A549 (cell line): ENCODE measurements at regions not wholly inside any gene's neighbourhood (a gene's known extent, or its start where the extent isn't known, plus 50 kb on each side); places are given as distances from the start of the nearest gene placed in this dataset.
A peak's percentile ranks its signal among the peaks of the same experiment; 100 is the strongest.

Experiments
- ATAC-seq, 2 experiments: fragments of 200-7000 bp in 1 of 2; fragments of >200 bp in 1 of 2; cut with Nextera tagmentation in 1 of 2; cut with Tn5 transposase in 1 of 2; 3 replicates each; pipeline versions ENCODE4 v1.8.0 to v1.9.1; 2018 to 2020; ENCODE audit warnings: mild to moderate bottlenecking in 1 of 2, moderate library complexity in 1 of 2
- CTCF ChIA-PET: fragments of 300-600 bp; sonication (Branson Sonifier 250); formaldehyde crosslinking; extraction: SDS; loops from one replicate; lab custom pipeline; 2021; ENCODE audit warnings: antibody characterized with exemption, inconsistent platforms; lab: Yijun Ruan, JAX
- POLR2A ChIA-PET: fragments of 350-600 bp; formaldehyde crosslinking; extraction: SDS; loops from one replicate; lab custom pipeline; 2021; ENCODE audit warnings: antibody characterized with exemption, inconsistent platforms; lab: Yijun Ruan, JAX
- DNase-seq, 2 experiments: peaks; one replicate each; pipeline versions ENCODE4 v3.0.0 to v3.0.0-alpha.2; 2011 to 2016; ENCODE audit warnings: low read depth in 1 of 2, low spot score in 1 of 2
- FAIRE-seq: peaks from 2 replicates; lab custom pipeline; 2011; peaks lifted over from hg19 to GRCh38; lab: Jason Lieb, UNC
- H3K27ac ChIP-seq, 2 experiments: fragments of >200 bp; sonication (Bioruptor Twin); formaldehyde crosslinking; 3 replicates each; pipeline ENCODE4 v1.5.1; 2016 to 2017
- H3K4me1 ChIP-seq: fragments of >200 bp; sonication (Bioruptor Twin); formaldehyde crosslinking; 3 replicates; pipeline ENCODE4 v1.6.1; 2016
- H3K4me2 ChIP-seq: fragments of >200 bp; sonication (Bioruptor Twin); formaldehyde crosslinking; 3 replicates; pipeline ENCODE4 v1.6.1; 2016
- H3K4me3 ChIP-seq: fragments of >200 bp; sonication (Bioruptor Twin); formaldehyde crosslinking; 3 replicates; pipeline ENCODE4 v1.5.1; 2016
- H3K9me3 ChIP-seq: fragments of >200 bp; sonication (Bioruptor Twin); formaldehyde crosslinking; 3 replicates; pipeline ENCODE4 v1.6.1; 2016
- BCL3 ChIP-seq: fragments of >200 bp; sonication (Bioruptor Twin); formaldehyde crosslinking; IDR thresholded peaks from 3 replicates; pipeline ENCODE4 v1.6.1; 2016
- CBX2 ChIP-seq: fragments of 200-600 bp; sonication (generic); IDR thresholded peaks from 2 replicates; pipeline ENCODE4 v1.6.1; 2016; ENCODE audit warnings: low read depth, mild to moderate bottlenecking, borderline replicate concordance
- CEBPB ChIP-seq, 2 experiments: fragments of >200 bp in 1 of 2; sonication (Bioruptor Twin) in 1 of 2; formaldehyde crosslinking in 1 of 2; IDR thresholded peaks; 2 replicates each; pipeline ENCODE4 v1.6.1; 2012 to 2016
- E2F6 ChIP-seq: IDR thresholded peaks from 2 replicates; pipeline ENCODE4 v1.6.1; 2012; ENCODE audit warnings: low read depth, borderline replicate concordance
- EHF ChIP-seq: fragments of 250-450 bp; sonication (Bioruptor Pico); IDR thresholded peaks from 2 replicates; pipeline ENCODE4 v1.5.0; 2020; ENCODE audit warnings: mild to moderate bottlenecking
- EHMT2 ChIP-seq: fragments of 200-600 bp; sonication (generic); IDR thresholded peaks from 2 replicates; pipeline ENCODE4 v1.6.1; 2016; ENCODE audit warnings: antibody characterized with exemption, low read depth, mild to moderate bottlenecking, moderate library complexity
- ELK1 ChIP-seq: fragments of 150-350 bp; IDR thresholded peaks from 2 replicates; pipeline ENCODE4 v1.6.1; 2014; ENCODE audit warnings: low read depth, mild to moderate bottlenecking, low read length
- FOSB ChIP-seq: fragments of 250-450 bp; sonication (Bioruptor Pico); IDR thresholded peaks from 2 replicates; pipeline ENCODE4 v1.5.0; 2020; ENCODE audit warnings: mild to moderate bottlenecking, moderate library complexity
- FOSL2 ChIP-seq, 2 experiments: fragments of 450-650 bp in 1 of 2; fragments of >200 bp in 1 of 2; sonication (Bioruptor Twin) in 1 of 2; formaldehyde crosslinking; IDR thresholded peaks; 2 replicates each; pipeline versions ENCODE4 v1.5.0 to v1.6.1; 2016 to 2020; ENCODE audit warnings: mild to moderate bottlenecking in 1 of 2, moderate library complexity in 1 of 2
- FOXS1 ChIP-seq: fragments of 250-450 bp; sonication (Bioruptor Pico); IDR thresholded peaks from 2 replicates; pipeline ENCODE4 v1.5.0; 2020; ENCODE audit warnings: mild to moderate bottlenecking, moderate library complexity
- GATA3 ChIP-seq: IDR thresholded peaks from 2 replicates; pipeline ENCODE4 v1.6.1; 2012; ENCODE audit warnings: borderline replicate concordance
- HES2 ChIP-seq: fragments of >200 bp; sonication (Bioruptor Twin); formaldehyde crosslinking; IDR thresholded peaks from 2 replicates; pipeline ENCODE4 v1.6.1; 2016
- HEYL ChIP-seq: fragments of 250-450 bp; sonication (Bioruptor Pico); IDR thresholded peaks from 2 replicates; pipeline ENCODE4 v1.8.0; 2021; ENCODE audit warnings: mild to moderate bottlenecking, moderate library complexity
- HMGXB4 ChIP-seq: fragments of 250-450 bp; sonication (Bioruptor Pico); IDR thresholded peaks from 2 replicates; pipeline ENCODE4 v1.5.0; 2021; ENCODE audit warnings: mild to moderate bottlenecking, moderate library complexity, borderline replicate concordance
- HOXB13 ChIP-seq: fragments of 250-450 bp; sonication (Bioruptor Pico); IDR thresholded peaks from 2 replicates; pipeline ENCODE4 v1.5.0; 2020; ENCODE audit warnings: low read depth, mild to moderate bottlenecking, moderate library complexity
- JUN ChIP-seq, 2 experiments: fragments of >200 bp; sonication (Bioruptor Twin); formaldehyde crosslinking; IDR thresholded peaks; 2 replicates in 1 of 2; 3 replicates in 1 of 2; pipeline ENCODE4 v1.6.1; 2016 to 2017
- JUNB ChIP-seq: fragments of >200 bp; sonication (Bioruptor Twin); formaldehyde crosslinking; IDR thresholded peaks from 2 replicates; pipeline ENCODE4 v1.6.1; 2016
- KDM1A ChIP-seq: fragments of 200-600 bp; sonication (generic); IDR thresholded peaks from 2 replicates; pipeline ENCODE4 v1.6.1; 2016; ENCODE audit warnings: low read depth, mild to moderate bottlenecking
- KDM5A ChIP-seq: fragments of 200-600 bp; sonication (generic); IDR thresholded peaks from 2 replicates; pipeline ENCODE4 v1.6.1; 2016; ENCODE audit warnings: antibody characterized with exemption, mild to moderate bottlenecking
- MAFK ChIP-seq: fragments of 450-650 bp; IDR thresholded peaks from 2 replicates; pipeline ENCODE4 v1.6.1; 2014; ENCODE audit not compliant: partially characterized antibody
- MAX ChIP-seq: IDR thresholded peaks from 2 replicates; pipeline ENCODE4 v1.6.1; 2012
- NFE2L2 ChIP-seq: fragments of 150-350 bp; conservative IDR thresholded peaks from 2 replicates; pipeline ENCODE4 v1.6.1; 2014; ENCODE audit warnings: low read length
- PHF8 ChIP-seq: fragments of 200-600 bp; sonication (generic); IDR thresholded peaks from 2 replicates; pipeline ENCODE4 v1.6.1; 2016; ENCODE audit warnings: low read depth, mild to moderate bottlenecking, antibody characterized with exemption, moderate library complexity, borderline replicate concordance
- POLR2A ChIP-seq: IDR thresholded peaks from 2 replicates; pipeline ENCODE4 v1.6.1; 2012; ENCODE audit warnings: mild to moderate bottlenecking, low read length
- POLR2AphosphoS2 ChIP-seq: conservative IDR thresholded peaks from 2 replicates; pipeline ENCODE4 v1.6.1; 2012; ENCODE audit warnings: low read length, improper control_type of control experiment, inconsistent platforms
- RARB ChIP-seq: fragments of 250-450 bp; sonication (Bioruptor Pico); IDR thresholded peaks from 2 replicates; pipeline ENCODE4 v1.8.0; 2021; ENCODE audit warnings: mild to moderate bottlenecking, moderate library complexity
- RCOR1 ChIP-seq: fragments of 150-350 bp; IDR thresholded peaks from 2 replicates; pipeline ENCODE4 v1.6.1; 2014; ENCODE audit warnings: antibody characterized with exemption, low read length, low read depth
- RFX5 ChIP-seq: fragments of 450-650 bp; IDR thresholded peaks from 2 replicates; pipeline ENCODE4 v1.7.1; 2014; ENCODE audit warnings: antibody characterized with exemption, mild to moderate bottlenecking, moderate library complexity
- RNF2 ChIP-seq: fragments of 200-600 bp; sonication (generic); IDR thresholded peaks from 2 replicates; pipeline ENCODE4 v1.6.1; 2016; ENCODE audit warnings: low read depth, mild to moderate bottlenecking, antibody characterized with exemption, moderate library complexity, borderline replicate concordance
- SMC3 ChIP-seq: fragments of >200 bp; sonication (Bioruptor Twin); formaldehyde crosslinking; IDR thresholded peaks from 3 replicates; pipeline ENCODE4 v1.6.1; 2018; ENCODE audit warnings: inconsistent platforms
- SREBF2 ChIP-seq: fragments of 450-650 bp; IDR thresholded peaks from 2 replicates; pipeline ENCODE4 v1.6.1; 2014; ENCODE audit warnings: mild to moderate bottlenecking, moderate library complexity
- TFCP2L1 ChIP-seq: fragments of 250-450 bp; sonication (Bioruptor Pico); IDR thresholded peaks from 2 replicates; pipeline ENCODE4 v1.5.0; 2021; ENCODE audit warnings: mild to moderate bottlenecking
- TP53 ChIP-seq: fragments of 250-450 bp; sonication (Bioruptor Pico); IDR thresholded peaks from 2 replicates; pipeline ENCODE4 v1.5.0; 2021; ENCODE audit warnings: mild to moderate bottlenecking, moderate library complexity
- ZC3H11A ChIP-seq: fragments of 450-650 bp; IDR thresholded peaks from 2 replicates; pipeline ENCODE4 v1.6.1; 2014; ENCODE audit warnings: antibody characterized with exemption, mild to moderate bottlenecking
- ZFP36 ChIP-seq: fragments of 450-650 bp; IDR thresholded peaks from 2 replicates; pipeline ENCODE4 v1.6.1; 2014; ENCODE audit warnings: borderline replicate concordance; ENCODE audit not compliant: partially characterized antibody
- ZNF302 ChIP-seq: fragments of 250-450 bp; sonication (Bioruptor Pico); IDR thresholded peaks from 2 replicates; pipeline ENCODE4 v1.9.0; 2021; ENCODE audit warnings: inconsistent platforms, mild to moderate bottlenecking, moderate library complexity
- WGBS: methylation state at CpG from one replicate; pipeline ENCODE4 v1.1.6; 2017; ENCODE audit errors: missing lambda C conversion rate; 5-methylcytosine and 5-hydroxymethylcytosine counted together
- TF ChIP-seq, protein P1 (sequence below): IDR thresholded peaks from 2 replicates; pipeline ENCODE4 v1.6.1; 2012

DNA sequence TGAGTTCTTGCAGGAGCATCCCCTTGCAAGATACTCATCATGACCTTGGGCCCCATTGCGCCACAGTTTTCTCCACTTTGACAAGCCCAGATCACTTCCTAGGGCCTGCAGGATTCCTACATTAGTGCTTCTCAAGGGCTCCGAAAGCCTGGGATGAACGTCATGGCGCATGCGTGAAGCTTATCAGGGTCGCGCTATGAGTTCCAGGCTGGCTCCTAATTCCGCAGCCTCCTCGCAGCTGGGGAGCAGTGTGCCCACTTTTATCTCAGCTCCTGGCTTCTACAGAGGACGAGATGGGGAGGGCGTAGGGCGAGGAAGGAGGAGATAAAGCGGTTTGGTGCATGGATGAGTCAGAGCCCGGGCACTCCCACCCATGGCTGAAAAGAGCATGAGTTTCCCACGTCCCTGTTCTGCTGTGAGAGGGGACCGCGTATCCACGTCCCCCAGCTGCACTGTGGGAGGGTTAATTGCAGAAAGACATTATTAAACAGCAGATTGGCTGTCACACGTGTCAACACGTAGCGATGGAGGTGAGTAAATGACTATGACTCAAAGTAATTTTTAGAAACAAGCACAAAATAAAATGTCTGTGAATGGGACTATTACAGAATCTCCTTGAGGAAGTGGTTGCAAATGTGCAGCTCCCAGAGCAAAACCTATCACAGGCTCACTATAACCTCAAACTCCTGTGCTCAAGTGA, 72.9 kb upstream of the DSP start:
- peak overlapping the region; percentile 58 to 88 for H3K27ac ChIP-seq
- peak overlapping the region; percentile 73 for H3K4me2 ChIP-seq
- TF ChIP-seq ZC3H11A (no peak), MAFK (no peak), SREBF2 (no peak), HEYL (CRISPR knock-in tag) (no peak), RARB (CRISPR knock-in tag) (no peak), HOXB13 (CRISPR knock-in tag) (no peak), E2F6 (no peak), ZNF302 (CRISPR knock-in tag) (no peak), JUNB (no peak), CBX2 (no peak), PHF8 (no peak), RCOR1 (no peak), RFX5 (no peak), FOXS1 (CRISPR knock-in tag) (no peak), KDM5A (no peak), ZFP36 (peak; percentile 14), FOSB (no peak), SMC3 (no peak), HES2 (no peak), KDM1A (no peak), HMGXB4 (CRISPR knock-in tag) (no peak), TP53 (CRISPR knock-in tag) (no peak), POLR2AphosphoS2 (no peak), MAX (peak; percentile 41; the same call in 1 of the 2 replicates), TFCP2L1 (CRISPR knock-in tag) (no peak), CEBPB (IDR thresholded peaks at IDR 0.05) (0 out of 4 replicates have a peak, but pooled peaks of 1 of the 2 experiments have one; percentile 42), FOSL2 (IDR thresholded peaks at IDR 0.05) (peak; percentile 19; the same call in 1 of the 2 replicates), FOSL2 (CRISPR knock-in tag; IDR thresholded peaks at IDR 0.05) (peak; percentile 59; the same call in 1 of the 2 replicates), RNF2 (no peak), POLR2A (peak; percentile 33), BCL3 (no peak), EHMT2 (no peak), NFE2L2 (no peak), JUN (IDR thresholded peaks at IDR 0.05) (0 out of 5 replicates have a peak, but pooled peaks of 1 of the 2 experiments have one; percentile 20), GATA3 (no peak), EHF (CRISPR knock-in tag) (no peak), ELK1 (no peak)
- TF ChIP-seq, protein P1, sequence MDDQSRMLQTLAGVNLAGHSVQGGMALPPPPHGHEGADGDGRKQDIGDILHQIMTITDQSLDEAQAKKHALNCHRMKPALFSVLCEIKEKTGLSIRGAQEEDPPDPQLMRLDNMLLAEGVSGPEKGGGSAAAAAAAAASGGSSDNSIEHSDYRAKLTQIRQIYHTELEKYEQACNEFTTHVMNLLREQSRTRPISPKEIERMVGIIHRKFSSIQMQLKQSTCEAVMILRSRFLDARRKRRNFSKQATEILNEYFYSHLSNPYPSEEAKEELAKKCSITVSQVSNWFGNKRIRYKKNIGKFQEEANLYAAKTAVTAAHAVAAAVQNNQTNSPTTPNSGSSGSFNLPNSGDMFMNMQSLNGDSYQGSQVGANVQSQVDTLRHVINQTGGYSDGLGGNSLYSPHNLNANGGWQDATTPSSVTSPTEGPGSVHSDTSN, result no peak
- peak overlapping the region; percentile 38 for H3K4me3 ChIP-seq
- H3K4me1 ChIP-seq, result peaks cover 18% of the 10 kb centered on the region
- peak; percentile 64 to 75 for DNase-seq
- FAIRE-seq, result no peak
- ChIA-PET CTCF (interaction anchor here (0.7 kb wide), 1 partner anchor 10 kb away, joined by 3 read pairs; no protein-coding TSS in a partner anchor), POLR2A (interaction anchor here (0.8 to 1.7 kb wide), 4 partner anchors 12 to 74 kb away, joined by 3 to 10 read pairs (median 8); partner anchors contain the start of gene DSP)
- H3K9me3 ChIP-seq, result no peaks in the 10 kb centered on the region
- WGBS, result 3% methylated on average over 13 of the region's 21 CpGs
- ATAC-seq, result peak; percentile 92
